HG03064 (cell line): ENCODE measurements at regions not wholly inside any gene's neighbourhood (a gene's known extent, or its start where the extent isn't known, plus 50 kb on each side); places are given as distances from the start of the nearest gene placed in this dataset.

Experiments used
- ATAC-seq: cut with Tn5 transposase; IDR thresholded peaks from one replicate; pipeline ENCODE4 v1.9.1; 2021; ENCODE audit warnings: low read depth; ENCODE audit not compliant: unreplicated experiment

DNA sequence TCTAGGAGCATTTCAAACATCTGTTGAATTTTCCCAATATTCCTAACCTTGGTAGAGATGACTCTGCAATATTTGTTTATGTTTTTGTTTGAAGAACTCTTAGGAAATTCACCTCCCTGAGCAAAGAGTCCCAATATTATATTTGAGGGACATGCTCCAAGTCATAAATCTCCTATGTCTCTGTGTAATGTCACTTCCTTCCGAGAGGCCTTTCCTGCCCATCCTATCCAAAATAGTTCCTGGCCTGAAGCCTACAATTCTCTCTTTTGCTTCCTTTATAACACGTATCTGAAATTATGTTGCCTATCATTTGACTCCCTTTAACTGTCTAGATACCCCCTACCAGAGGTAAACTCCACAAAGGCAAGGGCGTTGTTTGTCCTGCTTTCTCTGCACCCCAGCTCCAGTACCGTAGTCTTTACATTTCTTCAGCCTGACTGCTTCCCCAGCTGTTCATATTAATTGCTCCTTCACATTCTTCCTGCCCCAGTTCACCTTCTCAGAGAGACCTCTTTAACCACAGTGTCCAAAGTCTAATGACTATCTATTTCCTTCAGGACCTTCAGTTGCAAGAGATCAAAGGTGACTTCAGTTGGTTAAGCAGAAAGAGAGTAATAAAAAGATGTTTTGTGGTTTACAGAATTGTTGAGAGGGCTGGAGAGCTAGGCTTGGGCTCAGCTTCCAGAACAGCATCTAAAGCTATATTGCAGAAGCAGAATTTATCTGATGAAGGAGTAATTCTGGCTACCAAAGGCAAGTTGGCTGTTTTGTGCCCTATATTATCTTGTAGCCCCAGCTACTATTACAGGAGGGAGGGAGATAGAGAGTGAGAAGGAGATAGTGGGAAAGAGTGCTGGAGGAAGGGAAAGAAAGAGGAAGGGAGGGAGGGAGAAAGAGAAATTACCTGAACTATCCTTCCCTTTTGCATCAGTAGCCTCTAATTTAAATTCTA lies 109.3 kb upstream of the TMEM161B start:
- no peak for ATAC-seq

GRCh38 chr5:88377240-88377639 lies 108.6 kb upstream of the TMEM161B start:
- ATAC-seq: no peak

DNA sequence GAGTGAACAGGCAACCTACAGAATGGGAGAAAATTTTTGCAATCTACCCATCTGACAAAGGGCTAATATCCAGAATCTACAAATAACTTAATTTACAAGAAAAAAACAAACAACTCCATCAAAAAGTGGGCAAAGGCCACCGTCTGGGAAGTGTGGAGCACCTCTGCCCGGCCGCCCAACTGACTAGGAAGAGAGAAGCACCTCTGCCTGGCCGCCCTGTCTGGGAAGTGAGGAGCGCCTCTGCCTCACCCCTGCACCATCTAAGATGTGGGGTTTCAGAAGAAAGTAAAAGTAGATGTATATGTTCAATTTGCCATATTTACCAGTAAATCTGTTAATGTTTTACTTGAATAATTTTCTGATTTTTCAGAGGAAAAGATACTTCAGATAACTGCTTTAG lies 108.1 kb upstream of the TMEM161B start:
- no peak for ATAC-seq

DNA sequence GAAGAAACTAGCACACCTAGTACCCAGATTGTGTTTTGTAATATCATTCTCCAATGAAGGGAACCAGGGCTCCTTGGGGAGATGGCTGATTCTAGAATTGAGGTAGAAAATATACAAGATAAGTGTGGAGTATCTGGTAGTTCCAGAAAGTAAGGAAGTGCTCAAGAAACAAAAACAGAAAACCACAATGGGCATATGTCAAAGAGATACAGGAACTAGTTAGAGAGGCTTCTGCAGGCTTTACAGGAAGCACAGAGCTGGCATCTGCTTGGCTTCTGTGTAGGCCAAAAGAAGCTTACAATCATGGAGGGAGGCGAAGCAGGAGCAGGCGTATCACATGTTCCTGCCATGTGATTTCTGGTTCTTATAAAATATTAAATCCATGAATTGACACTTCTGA lies 105.7 kb upstream of the TMEM161B start:
- ATAC-seq: no peak

DNA sequence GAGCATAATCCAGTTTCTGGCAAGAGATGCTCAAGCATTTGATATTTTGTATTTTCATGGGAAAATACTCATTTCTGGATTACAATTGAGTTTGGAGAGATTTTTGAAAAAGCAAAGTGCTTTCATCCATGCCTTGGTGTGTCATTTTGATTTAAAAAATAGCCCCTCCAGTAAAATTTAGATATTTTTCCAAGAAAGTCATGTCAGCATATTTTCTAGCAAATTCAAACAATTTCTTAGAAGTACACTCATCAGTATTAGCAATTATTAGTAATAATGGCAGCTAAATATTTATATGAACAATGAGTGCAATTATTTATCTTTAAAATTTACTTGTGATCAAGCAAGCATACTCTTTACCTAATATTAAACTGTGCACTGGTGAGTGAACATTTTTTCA lies 102.2 kb upstream of the TMEM161B start:
- no peak for ATAC-seq

GRCh38 chr5:88368201-88368600 lies 99.6 kb upstream of the TMEM161B start:
- ATAC-seq: no peak

DNA sequence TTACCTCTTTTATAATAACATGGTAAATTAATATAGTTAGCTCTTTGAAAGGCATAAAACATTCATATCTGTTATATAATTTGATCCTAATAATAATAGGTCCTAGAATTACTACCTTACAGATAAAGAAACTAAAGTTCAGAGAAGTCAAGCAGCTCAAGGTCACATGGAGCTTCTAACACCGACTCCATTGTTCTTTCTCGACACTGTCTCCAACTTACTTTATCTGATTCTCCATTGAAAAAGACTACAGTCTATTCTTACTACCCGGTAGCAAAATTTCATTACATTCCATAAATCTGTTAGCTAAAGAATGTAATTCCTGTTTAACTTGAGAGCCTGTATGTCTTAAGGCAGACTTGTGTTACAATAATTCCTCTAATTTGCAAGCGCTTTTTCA lies 96.3 kb upstream of the TMEM161B start:
- no peak for ATAC-seq

DNA sequence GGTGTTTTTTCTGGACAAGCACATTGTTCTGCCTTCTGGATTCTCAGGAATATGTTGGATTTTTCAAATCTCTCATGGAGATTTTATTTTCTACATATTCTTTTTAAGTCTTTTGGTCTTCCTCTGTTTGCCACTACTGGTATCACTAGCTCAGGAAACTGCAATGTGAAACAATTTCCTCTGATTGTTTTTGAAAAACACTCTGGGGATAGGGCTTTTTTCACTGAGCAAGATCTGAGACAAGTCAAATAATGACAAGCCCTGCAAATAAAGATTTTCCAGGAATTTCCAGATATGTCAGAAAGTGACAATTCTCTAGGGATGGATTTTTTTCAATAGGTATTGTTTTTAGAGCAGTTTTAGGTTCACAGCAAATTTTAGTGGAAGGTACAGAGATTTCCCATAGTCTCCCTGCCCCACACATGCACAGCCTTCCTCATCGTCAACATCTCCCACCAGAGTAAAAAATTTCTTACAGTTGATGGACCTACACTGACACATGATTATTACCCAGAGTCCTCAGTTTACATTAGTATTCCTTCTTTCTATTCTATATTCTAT lies 86.9 kb upstream of the TMEM161B start:
- ATAC-seq: no peak

GRCh38 chr5:88325868-88326267 lies 57.2 kb upstream of the TMEM161B start:
- ATAC-seq: no peak

- ATAC-seq: no peak
Observed at GRCh38 chr5:88322785-88323184, 54.1 kb upstream of the TMEM161B start.
